HUES6 (cell line): ENCODE measurements at regions not wholly inside any gene's neighbourhood (a gene's known extent, or its start where the extent isn't known, plus 50 kb on each side); places are given as distances from the start of the nearest gene placed in this dataset.

Experiments
- H3K27ac ChIP-seq: 2 replicates; pipeline ENCODE4 v1.7.0; 2013; ENCODE audit warnings: low read depth, mild to moderate bottlenecking, low read length, inconsistent platforms
- H3K27me3 ChIP-seq: 2 replicates; pipeline ENCODE4 v1.6.1; 2013; ENCODE audit warnings: low read length; ENCODE audit not compliant: control insufficient read depth, insufficient read depth
- H3K36me3 ChIP-seq: 2 replicates; pipeline ENCODE4 v1.6.1; 2013; ENCODE audit warnings: low read length; ENCODE audit not compliant: control insufficient read depth, insufficient read depth
- H3K4me1 ChIP-seq: 2 replicates; pipeline ENCODE4 v1.6.1; 2013; ENCODE audit warnings: low read length; ENCODE audit not compliant: control insufficient read depth, insufficient read depth
- H3K4me3 ChIP-seq: 2 replicates; pipeline ENCODE4 v1.5.1; 2013; ENCODE audit warnings: low read depth, low read length
- H3K9ac ChIP-seq: one replicate; pipeline ENCODE4 v1.6.1; 2013; ENCODE audit warnings: mild to moderate bottlenecking, low read length
- H3K9me3 ChIP-seq: 2 replicates; pipeline ENCODE4 v1.6.1; 2013; ENCODE audit warnings: low read depth, low read length; ENCODE audit not compliant: control insufficient read depth, insufficient read depth

- Histone ChIP-seq H3K27me3 (no peaks in the 10 kb centered on the region), H3K4me3 (no peak overlapping the region), H3K9me3 (no peaks in the 10 kb centered on the region), H3K4me1 (peaks cover 43% of the 10 kb centered on the region), H3K36me3 (no peaks in the 10 kb centered on the region), H3K9ac (peak overlapping the region; percentile 67), H3K27ac (peak overlapping the region; percentile 88; the same call in 1 of the 2 replicates)
These were observed 523.1 kb downstream of the CD83 start for GRCh38 chr6:14640631-14641030.

GRCh38 chr6:14641423-14642135 lies 524.0 kb downstream of the CD83 start:
- H3K27me3 ChIP-seq: no peaks in the 10 kb centered on the region
- peak overlapping the region; percentile 88; the same call in 1 of the 2 replicates for H3K27ac ChIP-seq
- H3K9ac ChIP-seq: peak overlapping the region; percentile 67

GRCh38 chr6:14642136-14642505 lies 524.5 kb downstream of the CD83 start:
- Histone ChIP-seq H3K27me3 (no peaks in the 10 kb centered on the region), H3K4me1 (peaks cover 43% of the 10 kb centered on the region), H3K36me3 (no peaks in the 10 kb centered on the region), H3K9ac (no peak overlapping the region), H3K4me3 (no peak overlapping the region), H3K27ac (no peak overlapping the region), H3K9me3 (no peaks in the 10 kb centered on the region)

More at GRCh38 chr6:14641423-14642135, 524.0 kb downstream of the CD83 start:
- Histone ChIP-seq H3K36me3 (no peaks in the 10 kb centered on the region), H3K4me1 (peaks cover 43% of the 10 kb centered on the region), H3K9me3 (no peaks in the 10 kb centered on the region), H3K4me3 (no peak overlapping the region)

DNA sequence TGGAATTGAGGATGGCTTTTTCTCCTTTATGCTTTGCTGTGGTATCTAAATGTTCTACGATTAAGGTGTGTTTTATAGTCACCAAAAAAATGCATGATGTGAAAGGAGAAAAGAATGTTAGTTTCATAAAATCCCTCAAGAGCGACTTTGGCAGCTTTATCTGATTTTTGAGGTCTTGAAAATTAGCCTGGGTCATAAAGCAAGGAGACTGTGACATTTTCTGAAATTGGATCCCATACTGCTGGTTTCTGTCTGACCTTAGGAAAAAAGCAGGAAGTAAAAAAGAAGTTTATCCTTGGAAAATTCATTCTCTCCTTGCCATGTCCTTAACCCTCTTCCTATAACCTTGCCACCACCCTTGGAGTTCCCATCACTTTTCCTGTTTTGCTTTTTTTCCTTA lies 525.3 kb downstream of the CD83 start:
- Histone ChIP-seq H3K36me3 (no peaks in the 10 kb centered on the region), H3K27me3 (no peaks in the 10 kb centered on the region), H3K27ac (no peak overlapping the region), H3K4me1 (peaks cover 43% of the 10 kb centered on the region), H3K9ac (no peak overlapping the region), H3K4me3 (no peak overlapping the region), H3K9me3 (no peaks in the 10 kb centered on the region)

- Histone ChIP-seq H3K27me3 (no peaks in the 10 kb centered on the region; the same call in 1 of the 2 replicates), H3K9me3 (no peaks in the 10 kb centered on the region), H3K36me3 (no peaks in the 10 kb centered on the region), H3K9ac (no peak overlapping the region), H3K27ac (no peak overlapping the region), H3K4me3 (no peak overlapping the region), H3K4me1 (peaks cover 33% of the 10 kb centered on the region)
These were observed 526.8 kb downstream of the CD83 start for GRCh38 chr6:14644381-14644780.

- Histone ChIP-seq H3K27me3 (no peaks in the 10 kb centered on the region; the same call in 1 of the 2 replicates), H3K36me3 (no peaks in the 10 kb centered on the region)
These were observed 527.6 kb downstream of the CD83 start for GRCh38 chr6:14645221-14645620.

DNA sequence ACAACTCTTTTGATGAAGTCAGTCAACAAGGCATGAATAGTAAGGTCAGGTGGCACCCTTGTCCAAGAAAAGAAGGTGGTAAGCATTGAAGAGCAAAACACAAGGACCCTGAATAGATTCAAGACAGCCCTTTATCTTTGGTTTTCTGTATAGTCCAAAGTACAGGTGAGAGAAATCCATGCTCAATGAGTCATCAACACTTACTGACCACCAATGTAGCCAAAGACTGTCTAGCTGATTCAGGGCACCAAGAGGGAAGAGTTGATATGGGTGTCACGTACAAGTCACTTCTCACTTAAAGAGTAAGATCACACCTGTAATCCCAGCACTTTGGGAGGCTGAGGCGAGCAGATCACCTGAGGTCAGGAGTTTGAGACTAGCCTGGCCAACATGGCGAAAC lies 528.3 kb downstream of the CD83 start:
- Histone ChIP-seq H3K36me3 (no peaks in the 10 kb centered on the region), H3K9ac (no peak overlapping the region), H3K9me3 (no peaks in the 10 kb centered on the region), H3K27ac (no peak overlapping the region), H3K4me1 (peaks cover 18% of the 10 kb centered on the region), H3K4me3 (no peak overlapping the region), H3K27me3 (no peaks in the 10 kb centered on the region; the same call in 1 of the 2 replicates)

More at GRCh38 chr6:14645221-14645620, 527.6 kb downstream of the CD83 start:
- no peak overlapping the region for H3K27ac ChIP-seq
- peaks cover 25% of the 10 kb centered on the region for H3K4me1 ChIP-seq
- no peak overlapping the region for H3K9ac ChIP-seq
- no peak overlapping the region for H3K4me3 ChIP-seq
- no peaks in the 10 kb centered on the region for H3K9me3 ChIP-seq

DNA sequence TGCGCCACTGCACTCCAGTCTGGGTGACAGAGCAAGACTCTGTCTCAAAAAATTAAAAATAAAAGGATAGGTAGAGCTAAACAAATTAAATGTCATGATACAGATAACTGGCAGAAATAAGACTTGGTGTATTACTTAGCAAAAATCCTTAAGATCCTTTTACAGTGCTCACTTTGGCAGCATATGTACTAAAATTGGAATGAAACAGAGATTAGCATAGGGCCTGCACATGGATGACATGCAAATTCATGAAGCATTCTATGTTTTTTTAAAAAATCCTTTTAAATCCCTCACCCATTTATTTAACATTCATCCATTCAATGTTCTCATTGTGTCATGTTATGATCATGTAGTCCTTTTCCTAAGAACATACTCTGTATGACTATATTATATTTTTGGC lies 528.8 kb downstream of the CD83 start:
- no peak overlapping the region for H3K27ac ChIP-seq
- no peaks in the 10 kb centered on the region; the same call in 1 of the 2 replicates for H3K27me3 ChIP-seq
- no peak overlapping the region for H3K9ac ChIP-seq
- H3K4me3 ChIP-seq: no peak overlapping the region
- no peaks in the 10 kb centered on the region for H3K9me3 ChIP-seq
- peaks cover 13% of the 10 kb centered on the region for H3K4me1 ChIP-seq
- no peaks in the 10 kb centered on the region for H3K36me3 ChIP-seq

DNA sequence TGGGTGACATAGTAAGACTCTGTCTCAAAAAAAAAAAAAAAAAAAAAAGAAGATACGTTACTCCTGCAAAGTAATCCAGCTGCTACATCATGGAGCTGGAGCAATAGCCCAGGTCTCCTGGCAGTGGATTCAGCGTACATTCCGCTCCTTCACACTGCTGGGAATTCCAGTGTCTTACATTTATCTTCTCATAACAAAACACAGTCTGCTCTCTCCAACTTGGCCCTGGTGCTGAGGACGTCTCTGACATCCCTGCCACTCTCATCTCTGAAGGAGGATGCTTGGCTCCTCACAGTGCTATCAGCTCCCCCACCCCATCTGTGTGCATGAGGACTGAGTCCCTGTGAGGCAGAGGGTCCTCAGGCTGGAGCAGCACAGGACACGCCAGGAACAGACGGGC lies 529.8 kb downstream of the CD83 start:
- Histone ChIP-seq H3K36me3 (no peaks in the 10 kb centered on the region), H3K4me1 (peaks cover 3% of the 10 kb centered on the region), H3K9ac (no peak overlapping the region), H3K4me3 (no peak overlapping the region), H3K27ac (no peak overlapping the region), H3K9me3 (no peaks in the 10 kb centered on the region), H3K27me3 (no peaks in the 10 kb centered on the region; the same call in 1 of the 2 replicates)

- no peaks in the 10 kb centered on the region for H3K36me3 ChIP-seq
- no peak overlapping the region for H3K27ac ChIP-seq
- no peak overlapping the region for H3K9ac ChIP-seq
- H3K4me3 ChIP-seq: no peak overlapping the region
- no peaks in the 10 kb centered on the region; the same call in 1 of the 2 replicates for H3K4me1 ChIP-seq
- no peaks in the 10 kb centered on the region; the same call in 1 of the 2 replicates for H3K27me3 ChIP-seq
- no peaks in the 10 kb centered on the region for H3K9me3 ChIP-seq
These were observed 535.0 kb downstream of the CD83 start for GRCh38 chr6:14652536-14652935.

GRCh38 chr6:14655201-14656061 lies 537.9 kb downstream of the CD83 start:
- Histone ChIP-seq H3K4me3 (no peak overlapping the region), H3K4me1 (peaks cover 12% of the 10 kb centered on the region), H3K9me3 (no peaks in the 10 kb centered on the region), H3K9ac (no peak overlapping the region), H3K36me3 (no peaks in the 10 kb centered on the region), H3K27me3 (no peaks in the 10 kb centered on the region), H3K27ac (no peak overlapping the region)
